OCI-LY7 (cell line): ENCODE measurements at regions not wholly inside any gene's neighbourhood (a gene's known extent, or its start where the extent isn't known, plus 50 kb on each side); places are given as distances from the start of the nearest gene placed in this dataset.

ENCODE experiments used
- BruUV-seq: library from RNA; stranded (reverse); fragments of 400-500 nt; replicated peaks from 2 replicates; lab custom pipeline; 2021; lab: Mats Ljungman, UMichigan
- CTCF ChIA-PET: fragments of 300-600 bp; sonication (Branson Sonifier 250); formaldehyde crosslinking; loops from one replicate; lab custom pipeline; 2022; ENCODE audit warnings: antibody characterized with exemption; ENCODE audit not compliant: unreplicated experiment; lab: Charles Lee
- POLR2A ChIA-PET: fragments of 300-600 bp; sonication (Branson Sonifier 250); formaldehyde crosslinking; loops from one replicate; lab custom pipeline; 2022; ENCODE audit warnings: antibody characterized with exemption; lab: Charles Lee
- DNase-seq: peaks from one replicate; pipeline ENCODE4 v3.0.0-alpha.2; 2015; ENCODE audit warnings: low spot score
- H2AFZ ChIP-seq: fragments of 200-600 bp; sonication (generic), shearing (Covaris generic); 2 replicates; pipeline ENCODE4 v1.6.1; 2014; ENCODE audit warnings: mild to moderate bottlenecking, antibody characterized with exemption, low read length, moderate library complexity
- H3K27ac ChIP-seq: fragments of 200-600 bp; sonication (generic); 2 replicates; pipeline ENCODE4 v1.5.1; 2014; ENCODE audit warnings: mixed run types, low read depth, mild to moderate bottlenecking, moderate library complexity, low read length, inconsistent platforms; ENCODE audit not compliant: poor library complexity, severe bottlenecking
- H3K36me3 ChIP-seq: fragments of 200-600 bp; sonication (generic); 2 replicates; pipeline ENCODE4 v1.6.1; 2014; ENCODE audit warnings: mild to moderate bottlenecking, antibody characterized with exemption, low read length, moderate library complexity, mixed read lengths; ENCODE audit not compliant: insufficient read depth
- H3K4me1 ChIP-seq: fragments of 200-600 bp; sonication (generic); 2 replicates; pipeline ENCODE4 v1.5.1; 2014; ENCODE audit warnings: mild to moderate bottlenecking, low read length; ENCODE audit not compliant: insufficient read depth, poor library complexity, severe bottlenecking
- H3K4me2 ChIP-seq: fragments of 200-600 bp; sonication (generic); 2 replicates; pipeline ENCODE4 v1.6.1; 2014; ENCODE audit warnings: mild to moderate bottlenecking, low read length
- H3K4me3 ChIP-seq: fragments of 200-600 bp; sonication (generic); 2 replicates; pipeline ENCODE4 v1.5.1; 2014; ENCODE audit warnings: mild to moderate bottlenecking, low read depth, low read length; ENCODE audit not compliant: poor library complexity, severe bottlenecking
- H3K79me2 ChIP-seq: fragments of 200-600 bp; sonication (generic); 2 replicates; pipeline ENCODE4 v1.6.1; 2016; ENCODE audit warnings: low read depth, mild to moderate bottlenecking, low read length, moderate library complexity, mixed read lengths; ENCODE audit not compliant: insufficient read depth
- H3K9me2 ChIP-seq: fragments of 200-600 bp; sonication (generic); 2 replicates; pipeline ENCODE4 v1.6.1; 2016; ENCODE audit warnings: mild to moderate bottlenecking, low read length, mixed read lengths; ENCODE audit not compliant: insufficient read depth
- H3K9me3 ChIP-seq: fragments of 200-600 bp; sonication (generic); 2 replicates; pipeline ENCODE4 v1.6.1; 2014; ENCODE audit warnings: mild to moderate bottlenecking, mixed run types, low read length, mixed read lengths
- H4K20me1 ChIP-seq: fragments of 200-600 bp; sonication (generic); 2 replicates; pipeline ENCODE4 v1.6.1; 2014; ENCODE audit warnings: mild to moderate bottlenecking, antibody characterized with exemption, low read length, moderate library complexity, mixed read lengths; ENCODE audit not compliant: insufficient read depth
- EZH2phosphoT487 ChIP-seq: fragments of 200-600 bp; sonication (generic); IDR thresholded peaks from 2 replicates; pipeline ENCODE4 v1.6.1; 2018; ENCODE audit warnings: low read depth, borderline replicate concordance, mild to moderate bottlenecking, mixed run types, antibody characterized with exemption, low read length, moderate library complexity, mixed read lengths
- intact Hi-C: fragments of 100-400 bp; cut with micrococcal nuclease; formaldehyde crosslinking; loops from one replicate; pipeline ENCODE4 v1.10.0; 2022; ENCODE audit not compliant: unreplicated experiment
- TF ChIP-seq, protein P1 (sequence below): fragments of 200-600 bp; sonication (generic); conservative IDR thresholded peaks from 2 replicates; pipeline ENCODE4 v1.5.1; 2014; ENCODE audit warnings: mild to moderate bottlenecking, antibody characterized with exemption, low read length, moderate library complexity, mixed read lengths

GRCh38 chr7:49344556-49344955 is 420.2 kb downstream of the CDC14C start:
- Histone ChIP-seq H3K9me2 (no peaks in the 10 kb centered on the region), H3K79me2 (no peaks in the 10 kb centered on the region), H3K36me3 (peaks cover 7% of the 10 kb centered on the region; the same call in 1 of the 2 replicates), H3K9me3 (peaks cover 22% of the 10 kb centered on the region; the same call in 1 of the 2 replicates), H4K20me1 (no peaks in the 10 kb centered on the region), H3K4me1 (no peaks in the 10 kb centered on the region), H3K4me3 (no peak overlapping the region), H3K4me2 (no peak overlapping the region), H3K27ac (no peak overlapping the region), H2AFZ (no peak overlapping the region)
- TF ChIP-seq, protein P1, sequence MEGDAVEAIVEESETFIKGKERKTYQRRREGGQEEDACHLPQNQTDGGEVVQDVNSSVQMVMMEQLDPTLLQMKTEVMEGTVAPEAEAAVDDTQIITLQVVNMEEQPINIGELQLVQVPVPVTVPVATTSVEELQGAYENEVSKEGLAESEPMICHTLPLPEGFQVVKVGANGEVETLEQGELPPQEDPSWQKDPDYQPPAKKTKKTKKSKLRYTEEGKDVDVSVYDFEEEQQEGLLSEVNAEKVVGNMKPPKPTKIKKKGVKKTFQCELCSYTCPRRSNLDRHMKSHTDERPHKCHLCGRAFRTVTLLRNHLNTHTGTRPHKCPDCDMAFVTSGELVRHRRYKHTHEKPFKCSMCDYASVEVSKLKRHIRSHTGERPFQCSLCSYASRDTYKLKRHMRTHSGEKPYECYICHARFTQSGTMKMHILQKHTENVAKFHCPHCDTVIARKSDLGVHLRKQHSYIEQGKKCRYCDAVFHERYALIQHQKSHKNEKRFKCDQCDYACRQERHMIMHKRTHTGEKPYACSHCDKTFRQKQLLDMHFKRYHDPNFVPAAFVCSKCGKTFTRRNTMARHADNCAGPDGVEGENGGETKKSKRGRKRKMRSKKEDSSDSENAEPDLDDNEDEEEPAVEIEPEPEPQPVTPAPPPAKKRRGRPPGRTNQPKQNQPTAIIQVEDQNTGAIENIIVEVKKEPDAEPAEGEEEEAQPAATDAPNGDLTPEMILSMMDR: no peak
- TF ChIP-seq EZH2phosphoT487: no peak
- DNase-seq: no peak
- POLR2A ChIA-PET: interaction anchor here (0.6 to 0.7 kb wide), 2 partner anchors 115 to 239 kb away, joined by 3 read pairs; no protein-coding TSS in a partner anchor
- intact Hi-C loops: no loop called here
- BruUV-seq: no TSS peak
- CTCF ChIA-PET: no interaction called here

GRCh38 chr7:49346195-49346899 is 422.0 kb downstream of the CDC14C start:
- H3K79me2 ChIP-seq: no peaks in the 10 kb centered on the region
- peaks cover 5% of the 10 kb centered on the region; the same call in 1 of the 2 replicates for H3K36me3 ChIP-seq
- peak overlapping the region; percentile 8; the same call in 1 of the 2 replicates for H2AFZ ChIP-seq
- H3K4me1 ChIP-seq: no peaks in the 10 kb centered on the region
- no peaks in the 10 kb centered on the region for H3K9me2 ChIP-seq
- H3K4me3 ChIP-seq: no peak overlapping the region
- H3K9me3 ChIP-seq: peaks cover 27% of the 10 kb centered on the region; the same call in 1 of the 2 replicates
- no peak overlapping the region for H3K27ac ChIP-seq
- intact Hi-C loops: no loop called here
- no peak for TF ChIP-seq EZH2phosphoT487
- TF ChIP-seq, protein P1: no peak
- no peak for DNase-seq
- no TSS peak for BruUV-seq
- H4K20me1 ChIP-seq: no peaks in the 10 kb centered on the region
- no peak overlapping the region for H3K4me2 ChIP-seq
- POLR2A ChIA-PET: no interaction called here
- CTCF ChIA-PET: no interaction called here

- no peak for TF ChIP-seq EZH2phosphoT487
- TF ChIP-seq, protein P1: no peak
- ChIA-PET POLR2A (no interaction called here), CTCF (no interaction called here)
- H3K4me2 ChIP-seq: no peak overlapping the region
- DNase-seq: no peak
- H3K36me3 ChIP-seq: no peaks in the 10 kb centered on the region; the same call in 1 of the 2 replicates
- H4K20me1 ChIP-seq: no peaks in the 10 kb centered on the region
- no peaks in the 10 kb centered on the region for H3K9me2 ChIP-seq
- H3K79me2 ChIP-seq: no peaks in the 10 kb centered on the region
- no peak overlapping the region for H3K4me3 ChIP-seq
- H2AFZ ChIP-seq: peak overlapping the region; percentile 77; the same call in 1 of the 2 replicates
- intact Hi-C loops: no loop called here
- H3K27ac ChIP-seq: no peak overlapping the region
- H3K9me3 ChIP-seq: peaks cover 15% of the 10 kb centered on the region; the same call in 1 of the 2 replicates
- peaks cover 4% of the 10 kb centered on the region for H3K4me1 ChIP-seq
- no TSS peak for BruUV-seq
Measured at GRCh38 chr7:49367072-49367471, 406.4 kb upstream of the VWC2 start.
